H1 (cell line): ENCODE measurements at regions not wholly inside any gene's neighbourhood (a gene's known extent, or its start where the extent isn't known, plus 50 kb on each side); places are given as distances from the start of the nearest gene placed in this dataset.

Source experiments
- CTCF ChIA-PET: fragments of 300-600 bp; sonication (Branson Sonifier 250); formaldehyde crosslinking; loops from one replicate; lab custom pipeline; 2021; ENCODE audit not compliant: partially characterized antibody; lab: Charles Lee
- POLR2A ChIA-PET: fragments of 300-600 bp; sonication (Branson Sonifier 250); formaldehyde crosslinking; loops from one replicate; lab custom pipeline; 2021; ENCODE audit warnings: inconsistent platforms; ENCODE audit not compliant: partially characterized antibody; lab: Charles Lee
- DNase-seq, 2 experiments: peaks; one replicate each; pipeline versions ENCODE4 v3.0.0 to v3.0.0-alpha.2; 2010 to 2022; ENCODE audit warnings: low spot score in 2 of 2, low read depth in 1 of 2, mixed read lengths in 1 of 2
- FAIRE-seq: peaks from 2 replicates; lab custom pipeline; 2011; peaks lifted over from hg19 to GRCh38; lab: Jason Lieb, UNC
- H2AFZ ChIP-seq: 2 replicates; pipeline ENCODE4 v1.8.1; 2012; ENCODE audit warnings: low read length, inconsistent platforms
- H2AK5ac ChIP-seq: 2 replicates; pipeline ENCODE4 v1.6.1; 2013; ENCODE audit warnings: low read depth, low read length
- H2BK120ac ChIP-seq: replicated peaks from 2 replicates; pipeline ENCODE3; 2013; ENCODE audit warnings: low read depth, low read length, inconsistent platforms
- H2BK12ac ChIP-seq: 2 replicates; pipeline ENCODE4 v1.6.1; 2013; ENCODE audit warnings: low read depth, low read length
- H2BK15ac ChIP-seq: 2 replicates; pipeline ENCODE4 v1.6.1; 2013; ENCODE audit warnings: low read length
- H2BK20ac ChIP-seq: 2 replicates; pipeline ENCODE4 v1.6.1; 2013; ENCODE audit warnings: low read length
- H2BK5ac ChIP-seq: 2 replicates; pipeline ENCODE4 v1.6.1; 2013; ENCODE audit warnings: low read depth, low read length
- H3K14ac ChIP-seq: 2 replicates; pipeline ENCODE4 v1.6.1; 2013; ENCODE audit warnings: inconsistent platforms; ENCODE audit not compliant: insufficient read length
- H3K18ac ChIP-seq: 2 replicates; pipeline ENCODE4 v1.6.1; 2013; ENCODE audit warnings: low read length; ENCODE audit errors: extremely low read depth
- H3K23ac ChIP-seq: 2 replicates; pipeline ENCODE4 v1.6.1; 2013; ENCODE audit warnings: inconsistent platforms; ENCODE audit not compliant: insufficient read length
- H3K23me2 ChIP-seq: 2 replicates; pipeline ENCODE4 v1.6.1; 2013; ENCODE audit warnings: low read depth, low read length
- H3K27ac ChIP-seq: 2 replicates; pipeline ENCODE4 v1.6.1; 2011; ENCODE audit warnings: low read depth, low read length, inconsistent platforms
- H3K27me3 ChIP-seq, 4 experiments: replicated peaks in 1 of 4; 1 replicate in 1 of 4; 2 replicates in 3 of 4; pipeline versions ENCODE4 v1.6.1 to v1.8.1; 2011 to 2013; ENCODE audit warnings: low read length in 3 of 4, mild to moderate bottlenecking in 3 of 4, inconsistent platforms in 2 of 4, mixed read lengths in 2 of 4, moderate library complexity in 1 of 4; ENCODE audit not compliant: control insufficient read depth in 3 of 4, insufficient read depth in 3 of 4; ENCODE audit errors: extremely low read depth in 1 of 4
- H3K36me3 ChIP-seq, 4 experiments: 2 replicates each; pipeline versions ENCODE4 v1.6.1 to v1.8.1; 2011 to 2013; ENCODE audit warnings: mild to moderate bottlenecking in 4 of 4, low read length in 3 of 4, moderate library complexity in 2 of 4, control low read depth in 1 of 4, inconsistent platforms in 1 of 4; ENCODE audit not compliant: insufficient read depth in 4 of 4, control insufficient read depth in 2 of 4
- H3K4ac ChIP-seq: replicated peaks from 2 replicates; pipeline ENCODE3; 2013; ENCODE audit warnings: low read length, low read depth, mixed read lengths, inconsistent platforms; ENCODE audit not compliant: insufficient read length
- H3K4me1 ChIP-seq, 4 experiments: replicated peaks in 1 of 4; 1 replicate in 1 of 4; 2 replicates in 3 of 4; pipeline versions ENCODE4 v1.6.1 to v1.8.1; 2011 to 2013; ENCODE audit warnings: low read length in 3 of 4, inconsistent platforms in 2 of 4, mixed read lengths in 1 of 4; ENCODE audit not compliant: insufficient read depth in 4 of 4, control insufficient read depth in 3 of 4
- H3K4me2 ChIP-seq, 2 experiments: 2 replicates each; pipeline versions ENCODE4 v1.6.1 to v1.8.1; 2011 to 2013; ENCODE audit warnings: low read depth in 2 of 2, low read length in 2 of 2, control low read depth in 1 of 2, inconsistent platforms in 1 of 2, mild to moderate bottlenecking in 1 of 2; ENCODE audit not compliant: insufficient read depth in 1 of 2
- H3K4me3 ChIP-seq, 4 experiments: fragments of 200-600, 300-600 bp in 1 of 4; sonication (generic), shearing (Covaris generic), sonication (Bioruptor Twin) in 1 of 4; 2 replicates each; pipeline versions ENCODE4 v1.5.1 to v1.8.1; 2011 to 2016; ENCODE audit warnings: low read length in 4 of 4, low read depth in 3 of 4, control low read depth in 2 of 4, inconsistent platforms in 2 of 4, mild to moderate bottlenecking in 2 of 4, mixed read lengths in 1 of 4, moderate library complexity in 1 of 4; ENCODE audit not compliant: insufficient read depth in 2 of 4; ENCODE audit errors: extremely low read depth in 1 of 4
- H3K56ac ChIP-seq: replicated peaks from 2 replicates; pipeline ENCODE3; 2013; ENCODE audit warnings: low read depth, mild to moderate bottlenecking, mixed read lengths, low read length, inconsistent platforms; ENCODE audit not compliant: insufficient read length
- H3K79me1 ChIP-seq: 2 replicates; pipeline ENCODE4 v1.6.1; 2013; ENCODE audit warnings: low read depth, low read length, control low read depth
- H3K79me2 ChIP-seq, 2 experiments: 2 replicates each; pipeline versions ENCODE4 v1.6.1 to v1.8.1; 2012 to 2013; ENCODE audit warnings: low read length in 2 of 2, mild to moderate bottlenecking in 2 of 2, inconsistent platforms in 1 of 2; ENCODE audit not compliant: insufficient read depth in 2 of 2, control insufficient read depth in 1 of 2
- H3K9ac ChIP-seq, 4 experiments: replicated peaks in 1 of 4; 1 replicate in 1 of 4; 2 replicates in 3 of 4; pipeline versions ENCODE4 v1.6.1 to v1.8.1; 2011 to 2013; ENCODE audit warnings: low read depth in 3 of 4, low read length in 3 of 4, control low read depth in 2 of 4, mild to moderate bottlenecking in 2 of 4, moderate library complexity in 2 of 4, inconsistent platforms in 1 of 4; ENCODE audit errors: extremely low read depth in 1 of 4
- H3K9me3 ChIP-seq, 2 experiments: 2 replicates each; pipeline versions ENCODE4 v1.6.1 to v1.8.1; 2012 to 2013; ENCODE audit warnings: mild to moderate bottlenecking in 2 of 2, moderate library complexity in 2 of 2, control low read depth in 1 of 2, inconsistent platforms in 1 of 2, low read depth in 1 of 2, low read length in 1 of 2, mixed read lengths in 1 of 2; ENCODE audit not compliant: insufficient read depth in 2 of 2
- H4K20me1 ChIP-seq, 2 experiments: replicated peaks in 1 of 2; 2 replicates each; pipeline versions ENCODE3 to v1.8.1; 2011 to 2013; ENCODE audit warnings: inconsistent platforms in 2 of 2, low read length in 2 of 2, mild to moderate bottlenecking in 1 of 2; ENCODE audit not compliant: insufficient read depth in 2 of 2, control insufficient read depth in 1 of 2
- H4K5ac ChIP-seq: 2 replicates; pipeline ENCODE4 v1.6.1; 2013; ENCODE audit warnings: low read length, low read depth, mixed read lengths, inconsistent platforms; ENCODE audit not compliant: insufficient read length
- H4K8ac ChIP-seq: 2 replicates; pipeline ENCODE4 v1.8.0; 2013; ENCODE audit warnings: mild to moderate bottlenecking, moderate library complexity, low read length, inconsistent platforms; ENCODE audit not compliant: insufficient read depth; ENCODE audit errors: extremely low read depth
- H4K91ac ChIP-seq: replicated peaks from 2 replicates; pipeline ENCODE3; 2013; ENCODE audit warnings: low read length, mixed read lengths, inconsistent platforms; ENCODE audit not compliant: insufficient read length
- ASH2L ChIP-seq: fragments of 200-600, 300-600 bp; sonication (generic); IDR thresholded peaks from one replicate; pipeline ENCODE4 v1.7.1; 2017; ENCODE audit warnings: low read length
- BACH1 ChIP-seq: IDR thresholded peaks from 2 replicates; pipeline ENCODE4 v1.6.1; 2012; ENCODE audit warnings: low read length, improper control_type of control experiment
- CBX8 ChIP-seq: fragments of 300-800, 300-1000 bp; sonication (generic); IDR thresholded peaks from 2 replicates; pipeline ENCODE4 v1.7.1; 2016; ENCODE audit warnings: low read depth, low read length, borderline replicate concordance
- E2F6 ChIP-seq: IDR thresholded peaks from 2 replicates; pipeline ENCODE4 v1.6.1; 2012; ENCODE audit warnings: inconsistent platforms
- EP300 ChIP-seq, 2 experiments: IDR thresholded peaks; 1 replicate in 1 of 2; 2 replicates in 1 of 2; pipeline ENCODE4 v1.6.1; 2011 to 2012; ENCODE audit warnings: low read depth in 2 of 2, low read length in 2 of 2, mild to moderate bottlenecking in 2 of 2, borderline replicate concordance in 1 of 2, inconsistent platforms in 1 of 2, moderate library complexity in 1 of 2
- HDAC2 ChIP-seq, 2 experiments: fragments of 300-600 bp in 1 of 2; sonication (generic) in 1 of 2; IDR thresholded peaks; 2 replicates each; pipeline ENCODE4 v1.6.1; 2011 to 2012; ENCODE audit warnings: low read depth in 2 of 2, low read length in 2 of 2, mild to moderate bottlenecking in 2 of 2, moderate library complexity in 2 of 2, borderline replicate concordance in 1 of 2, inconsistent platforms in 1 of 2
- HDAC6 ChIP-seq: IDR thresholded peaks from one replicate; pipeline ENCODE4 v1.7.1; 2012; ENCODE audit warnings: low read depth, mild to moderate bottlenecking, inconsistent platforms, low read length, moderate library complexity
- NANOG ChIP-seq: IDR thresholded peaks from 2 replicates; pipeline ENCODE4 v1.6.1; 2011; ENCODE audit warnings: low read length, low read depth, mild to moderate bottlenecking, inconsistent platforms; ENCODE audit not compliant: insufficient read depth, poor library complexity, severe bottlenecking
- POU5F1 ChIP-seq: IDR thresholded peaks from 2 replicates; pipeline ENCODE4 v1.6.1; 2011; ENCODE audit warnings: low read depth, mild to moderate bottlenecking, low read length, moderate library complexity
- RBBP5 ChIP-seq: IDR thresholded peaks from 2 replicates; pipeline ENCODE4 v1.7.1; 2012; ENCODE audit warnings: low read depth, mild to moderate bottlenecking, inconsistent platforms, low read length, moderate library complexity, borderline replicate concordance
- RFX5 ChIP-seq: IDR thresholded peaks from 2 replicates; pipeline ENCODE4 v1.6.1; 2011; ENCODE audit warnings: low read depth, low read length, improper control_type of control experiment, borderline replicate concordance
- RXRA ChIP-seq: IDR thresholded peaks from 2 replicates; pipeline ENCODE4 v1.6.1; 2011; ENCODE audit warnings: low read depth, mild to moderate bottlenecking, low read length, moderate library complexity; ENCODE audit not compliant: insufficient read depth
- TCF12 ChIP-seq: IDR thresholded peaks from 2 replicates; pipeline ENCODE4 v1.6.1; 2011; ENCODE audit warnings: low read depth, mild to moderate bottlenecking, low read length
- WGBS, 2 experiments: shearing (Covaris generic) in 1 of 2; methylation state at CpG; one replicate each; pipeline versions ENCODE4 v1.1.6 to v1.1.7; 2013 to 2015; ENCODE audit warnings: low lambda C conversion rate in 2 of 2, mixed read lengths in 2 of 2, inconsistent platforms in 1 of 2, low coverage in 1 of 2, missing lambda C conversion rate in 1 of 2; ENCODE audit not compliant: insufficient replicate concordance in 2 of 2, insufficient coverage in 1 of 2, insufficient read length in 1 of 2; ENCODE audit errors: extremely low coverage in 1 of 2, missing lambda C conversion rate in 1 of 2; 5-methylcytosine and 5-hydroxymethylcytosine counted together

DNA sequence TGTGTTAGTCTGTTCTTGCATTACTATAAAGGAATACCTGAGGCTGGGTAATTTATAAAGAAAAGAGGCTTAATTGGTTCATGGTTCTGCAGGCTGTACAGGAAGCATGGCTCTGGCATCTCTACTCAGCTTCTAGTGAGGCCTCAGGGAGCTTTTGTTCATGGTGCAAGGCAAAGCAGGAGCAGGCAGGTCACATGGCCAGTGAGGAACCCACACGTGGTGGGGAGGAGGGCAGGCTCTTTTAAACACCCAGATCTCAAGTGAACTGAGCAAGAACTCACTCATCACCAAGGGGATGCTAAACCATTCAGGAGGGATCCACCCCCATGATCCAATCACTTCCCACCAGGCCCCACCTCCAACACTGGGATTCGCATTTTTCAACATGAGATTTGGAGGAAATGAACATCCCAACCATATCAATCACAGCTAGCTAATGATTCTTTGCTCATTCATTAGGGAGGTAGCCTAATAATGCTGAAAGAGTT lies 51.4 kb upstream of the RAP1A start:
- Histone ChIP-seq H2BK20ac (no peak overlapping the region), H3K4me3 (no peak overlapping the region), H2BK120ac (no peak overlapping the region), H3K27me3 (no peaks in the 10 kb centered on the region), H3K36me3 (no peaks in the 10 kb centered on the region), H3K4me1 (peaks cover 0 to 6% (median 2%) of the 10 kb centered on the region in 4 experiments; a peak in 3 of 7 replicates), H3K4ac (no peak overlapping the region), H3K23ac (no peak overlapping the region), H3K14ac (no peak overlapping the region), H4K5ac (no peak overlapping the region), H2BK12ac (no peak overlapping the region), H3K79me1 (no peaks in the 10 kb centered on the region), H3K27ac (no peak overlapping the region), H4K20me1 (no peaks in the 10 kb centered on the region), H2AFZ (no peak overlapping the region), H3K79me2 (no peaks in the 10 kb centered on the region), H4K91ac (no peak overlapping the region), H3K4me2 (no peak overlapping the region), H4K8ac (no peak overlapping the region), H2AK5ac (no peak overlapping the region), H3K23me2 (no peaks in the 10 kb centered on the region), H3K18ac (no peak overlapping the region), H2BK5ac (no peak overlapping the region), H2BK15ac (no peak overlapping the region), H3K9ac (no peak overlapping the region), H3K9me3 (no peaks in the 10 kb centered on the region), H3K56ac (no peak overlapping the region)
- POLR2A ChIA-PET: no interaction called here
- WGBS, 2 experiments: 75% methylated on average over 2 of the region's 2 CpGs; no CpG with 5 or more reads in 1 of the 2 experiments
- CTCF ChIA-PET: interaction anchor here (1.0 kb wide), 1 partner anchor 11 kb away, joined by 3 read pairs; no protein-coding TSS in a partner anchor
- no peak for DNase-seq
- FAIRE-seq: no peak
- no peak for TF ChIP-seq HDAC2 (IDR thresholded peaks at IDR 0.05; ENCODE audit: borderline replicate concordance in 1 of 2, low read depth in 2 of 2, low read length in 2 of 2)
- TF ChIP-seq BACH1: no peak
- no peak for TF ChIP-seq HDAC6
- no peak for TF ChIP-seq RBBP5
- TF ChIP-seq RFX5: no peak
- no peak for TF ChIP-seq EP300 (IDR thresholded peaks at IDR 0.05; ENCODE audit: borderline replicate concordance in 1 of 2, low read depth in 2 of 2, low read length in 2 of 2)
- TF ChIP-seq CBX8: no peak
- TF ChIP-seq TCF12: no peak
- no peak for TF ChIP-seq NANOG
- TF ChIP-seq E2F6: no peak
- TF ChIP-seq RXRA: no peak
- TF ChIP-seq POU5F1: no peak
- no peak for TF ChIP-seq ASH2L
